ENCODE measurements at regions not wholly inside any gene's neighbourhood (a gene's known extent, or its start where the extent isn't known, plus 50 kb on each side); places are given as distances from the start of the nearest gene placed in this dataset.

DNA sequence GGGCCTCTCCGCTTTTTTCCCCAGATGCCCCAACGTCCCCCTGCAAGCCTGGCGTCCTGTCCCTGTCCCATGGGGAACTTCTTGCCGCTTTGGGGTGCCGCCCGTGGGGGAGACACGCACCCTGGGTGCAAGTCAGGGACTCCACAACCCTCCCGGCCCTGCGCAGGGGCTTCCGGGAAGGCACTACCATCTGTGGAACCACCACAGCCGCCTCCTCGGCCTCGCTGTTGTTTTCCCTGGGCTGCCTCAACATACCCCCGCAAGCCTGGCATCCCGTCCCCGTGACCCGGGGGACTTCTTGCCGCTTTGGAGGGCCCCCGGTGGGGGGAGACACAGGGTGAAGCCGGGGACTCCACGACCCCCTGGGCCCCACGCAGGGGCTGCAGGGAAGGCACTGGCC, 238.4 kb downstream of the TUBA3C start:
- TF ChIP-seq, protein P1, sequence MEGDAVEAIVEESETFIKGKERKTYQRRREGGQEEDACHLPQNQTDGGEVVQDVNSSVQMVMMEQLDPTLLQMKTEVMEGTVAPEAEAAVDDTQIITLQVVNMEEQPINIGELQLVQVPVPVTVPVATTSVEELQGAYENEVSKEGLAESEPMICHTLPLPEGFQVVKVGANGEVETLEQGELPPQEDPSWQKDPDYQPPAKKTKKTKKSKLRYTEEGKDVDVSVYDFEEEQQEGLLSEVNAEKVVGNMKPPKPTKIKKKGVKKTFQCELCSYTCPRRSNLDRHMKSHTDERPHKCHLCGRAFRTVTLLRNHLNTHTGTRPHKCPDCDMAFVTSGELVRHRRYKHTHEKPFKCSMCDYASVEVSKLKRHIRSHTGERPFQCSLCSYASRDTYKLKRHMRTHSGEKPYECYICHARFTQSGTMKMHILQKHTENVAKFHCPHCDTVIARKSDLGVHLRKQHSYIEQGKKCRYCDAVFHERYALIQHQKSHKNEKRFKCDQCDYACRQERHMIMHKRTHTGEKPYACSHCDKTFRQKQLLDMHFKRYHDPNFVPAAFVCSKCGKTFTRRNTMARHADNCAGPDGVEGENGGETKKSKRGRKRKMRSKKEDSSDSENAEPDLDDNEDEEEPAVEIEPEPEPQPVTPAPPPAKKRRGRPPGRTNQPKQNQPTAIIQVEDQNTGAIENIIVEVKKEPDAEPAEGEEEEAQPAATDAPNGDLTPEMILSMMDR (IDR thresholded peaks at IDR 0.05): no peak
- no peak for TF ChIP-seq POLR2A (IDR thresholded peaks at IDR 0.05)
- TF ChIP-seq POLR2AphosphoS5 (IDR thresholded peaks at IDR 0.05): no peak

All from gastroesophageal sphincter (tissue), 3 donors.